ENCODE measurements at regions not wholly inside any gene's neighbourhood (a gene's known extent, or its start where the extent isn't known, plus 50 kb on each side); places are given as distances from the start of the nearest gene placed in this dataset.

DNA sequence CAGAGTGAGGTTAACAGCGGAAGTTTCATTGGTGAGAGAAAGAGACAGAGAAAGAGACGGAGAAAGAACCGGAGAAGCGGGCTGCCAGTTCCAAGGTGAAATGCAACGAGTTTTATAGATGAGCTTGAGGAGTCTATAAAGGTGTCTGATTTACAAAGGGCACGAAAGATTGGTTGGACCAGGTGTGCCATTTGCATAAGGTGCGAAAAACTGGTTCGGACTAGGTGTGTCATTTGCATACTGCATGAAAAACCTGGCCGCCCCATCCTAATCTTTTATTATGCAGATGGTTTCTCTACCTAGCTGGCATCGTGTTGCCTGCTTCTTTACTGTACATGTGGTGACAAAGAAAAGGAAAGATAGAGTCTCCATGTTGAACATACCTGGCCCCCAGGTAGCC is 253.8 kb upstream of the IGF1R start:
- intact Hi-C loops (cut with DNase I), result no loop called here
- DNase-seq (ENCODE audit: low spot score), result no peak

DNA sequence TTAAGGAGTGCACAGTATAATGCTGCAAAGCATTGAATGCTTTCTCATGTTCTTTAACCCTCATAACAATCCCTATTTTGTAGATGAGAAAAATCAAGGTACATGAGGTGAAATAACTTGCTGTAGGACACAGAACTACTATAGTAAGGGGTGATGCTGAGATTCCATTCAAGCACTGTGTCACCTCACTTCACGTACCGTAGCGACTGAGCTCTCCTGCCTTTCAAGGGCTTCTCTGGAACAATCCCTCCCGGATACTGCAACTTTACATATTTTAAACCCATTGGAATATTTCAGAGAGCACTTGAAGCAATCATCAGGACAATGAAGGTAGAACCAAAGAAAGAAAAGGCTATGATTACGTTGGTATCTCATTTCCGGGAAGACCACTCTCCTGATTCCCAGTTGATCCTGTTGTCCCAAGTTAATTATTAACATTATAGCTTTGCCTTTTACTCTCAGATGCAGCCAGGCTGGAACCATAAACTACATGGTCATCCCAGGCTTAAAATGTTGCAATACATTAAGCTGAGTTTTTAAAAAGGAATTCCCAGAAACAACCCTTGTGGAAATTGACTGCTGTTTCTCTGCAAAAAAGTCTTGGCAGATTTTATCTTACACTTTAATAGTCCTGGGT is 252.2 kb upstream of the IGF1R start:
- intact Hi-C loops (cut with DNase I), result no loop called here
- DNase-seq (ENCODE audit: low spot score), result no peak

DNA sequence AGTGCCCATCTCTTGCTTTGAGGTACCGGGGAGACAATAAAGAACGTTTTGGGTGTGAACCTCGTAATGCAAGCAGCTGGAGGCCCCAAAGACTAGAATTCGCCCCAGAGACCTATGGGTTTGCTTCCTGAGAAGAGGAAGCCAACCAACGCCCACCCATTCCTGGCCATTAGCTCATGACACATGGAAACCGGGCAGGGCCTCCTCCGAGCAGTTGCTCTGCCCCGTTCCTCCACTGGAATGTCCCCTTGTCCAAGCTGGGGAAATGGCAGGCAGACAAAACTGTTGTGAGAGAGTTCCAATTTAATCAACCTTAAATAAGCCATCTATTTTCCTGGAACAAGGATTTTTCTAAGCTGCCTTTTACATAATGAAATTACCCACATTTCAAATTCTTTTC is 250.9 kb upstream of the IGF1R start:
- DNase-seq (ENCODE audit: low spot score), result no peak
- intact Hi-C loops (cut with DNase I), result no loop called here

DNA sequence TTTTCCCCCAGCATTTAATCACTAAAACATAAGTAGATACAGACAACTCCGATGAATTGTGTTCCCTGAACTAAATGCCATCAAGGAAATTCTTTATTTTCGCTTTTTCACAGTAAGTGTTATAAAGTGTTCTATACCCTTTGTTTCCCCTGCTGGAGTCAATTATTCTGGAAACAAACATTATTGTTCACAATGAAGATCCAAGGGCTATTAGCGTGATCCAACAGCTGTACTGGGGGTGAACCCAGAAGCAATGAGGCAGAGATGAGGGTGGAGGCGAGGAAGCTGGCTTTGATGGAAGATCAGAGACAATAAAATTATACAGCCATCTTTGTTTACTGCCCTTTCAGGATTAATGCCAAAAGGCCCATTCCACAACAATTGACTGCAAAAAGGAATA is 250.3 kb upstream of the IGF1R start:
- intact Hi-C loops (cut with DNase I), result no loop called here
- no peak for DNase-seq (ENCODE audit: low spot score)

GRCh38 chr15:98398886-98399285 is 249.5 kb upstream of the IGF1R start:
- DNase-seq (ENCODE audit: low spot score), result no peak
- intact Hi-C loops (cut with DNase I), result no loop called here

DNA sequence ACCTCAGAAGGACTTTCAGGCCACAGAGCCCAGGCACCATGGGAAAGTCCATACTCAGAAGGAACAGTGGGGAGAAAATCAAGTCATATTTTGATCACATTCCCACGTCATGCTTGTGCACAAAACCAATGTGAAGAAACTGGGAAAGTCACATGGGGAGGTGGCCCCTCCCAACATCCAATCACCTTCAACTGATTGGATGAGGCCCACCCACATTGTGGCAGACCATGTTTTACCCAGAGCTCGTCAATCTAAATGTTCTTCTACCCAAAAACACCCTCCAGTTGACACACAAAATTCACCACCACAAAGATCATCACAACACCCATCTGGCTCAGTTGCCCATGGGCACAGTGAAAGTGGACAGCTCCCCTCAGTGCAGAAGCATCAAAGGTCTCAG is 248.2 kb upstream of the IGF1R start:
- intact Hi-C loops (cut with DNase I), result no loop called here
- no peak for DNase-seq (ENCODE audit: low spot score)

DNA sequence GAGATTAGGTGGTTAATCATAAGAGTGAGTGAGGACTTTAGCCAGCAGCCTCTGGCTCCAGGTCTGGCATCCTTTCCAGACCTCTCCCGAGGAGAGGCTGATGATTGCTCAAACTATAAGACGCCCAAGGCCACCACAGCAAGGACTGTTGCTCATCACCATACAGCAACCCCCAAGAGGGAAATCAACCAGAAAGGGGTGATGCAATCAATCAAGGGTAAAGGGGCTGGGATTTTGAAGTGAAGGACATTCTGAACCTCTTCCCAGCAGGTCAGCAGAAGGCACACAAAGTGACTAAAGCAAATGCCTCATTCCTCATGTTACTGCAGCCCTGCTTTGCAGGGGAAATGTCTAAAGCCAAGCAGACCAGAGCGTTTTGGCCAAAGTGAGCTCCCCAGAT is 247.3 kb upstream of the IGF1R start:
- intact Hi-C loops (cut with DNase I), result no loop called here
- no peak for DNase-seq (ENCODE audit: low spot score)

GRCh38 chr15:98402486-98402885 is 245.9 kb upstream of the IGF1R start:
- DNase-seq (ENCODE audit: low spot score), result no peak
- intact Hi-C loops (cut with DNase I), result no loop called here

GRCh38 chr15:98403169-98403568 is 245.2 kb upstream of the IGF1R start:
- DNase-seq (ENCODE audit: low spot score), result no peak
- intact Hi-C loops (cut with DNase I), result no loop called here

DNA sequence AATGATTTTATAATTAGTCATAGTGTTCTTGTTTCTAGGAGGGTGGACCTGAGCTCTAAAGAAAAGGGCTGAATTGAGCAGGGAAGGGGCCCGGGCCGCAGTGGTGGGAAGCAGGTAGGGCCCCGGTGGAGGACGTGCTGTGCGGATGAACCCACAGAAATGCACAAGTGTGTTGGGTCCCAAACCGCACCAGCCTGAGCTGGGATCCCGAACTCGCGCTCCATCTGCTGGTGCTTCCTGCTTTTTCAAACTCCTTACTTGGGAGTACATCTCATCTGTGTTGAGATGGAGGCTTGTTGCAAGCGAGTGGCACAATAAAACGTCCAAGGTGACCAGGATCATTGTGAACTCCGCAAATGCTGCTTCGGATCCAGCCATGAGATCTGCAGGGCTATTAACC is 244.8 kb upstream of the IGF1R start:
- intact Hi-C loops (cut with DNase I), result no loop called here
- no peak for DNase-seq (ENCODE audit: low spot score)

DNA sequence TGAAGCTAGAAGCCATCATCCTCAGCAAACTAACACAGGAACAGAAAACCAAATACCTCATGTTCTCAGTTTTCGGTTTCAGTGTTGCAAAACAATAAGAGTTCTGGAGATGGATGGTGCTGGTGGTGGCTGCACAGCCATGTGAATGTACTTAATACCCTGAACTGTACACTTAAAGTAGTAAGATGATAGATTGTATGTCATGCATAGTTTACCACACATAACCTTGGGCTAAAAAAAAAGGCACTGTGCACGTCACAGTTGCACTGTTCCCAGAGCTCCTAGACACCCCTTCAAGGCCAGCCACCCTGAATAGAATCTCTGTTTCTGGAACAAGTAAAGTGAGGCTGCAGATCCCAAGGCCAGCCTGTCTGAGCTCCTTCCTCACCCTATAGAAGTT is 243.3 kb upstream of the IGF1R start:
- intact Hi-C loops (cut with DNase I), result no loop called here

DNA sequence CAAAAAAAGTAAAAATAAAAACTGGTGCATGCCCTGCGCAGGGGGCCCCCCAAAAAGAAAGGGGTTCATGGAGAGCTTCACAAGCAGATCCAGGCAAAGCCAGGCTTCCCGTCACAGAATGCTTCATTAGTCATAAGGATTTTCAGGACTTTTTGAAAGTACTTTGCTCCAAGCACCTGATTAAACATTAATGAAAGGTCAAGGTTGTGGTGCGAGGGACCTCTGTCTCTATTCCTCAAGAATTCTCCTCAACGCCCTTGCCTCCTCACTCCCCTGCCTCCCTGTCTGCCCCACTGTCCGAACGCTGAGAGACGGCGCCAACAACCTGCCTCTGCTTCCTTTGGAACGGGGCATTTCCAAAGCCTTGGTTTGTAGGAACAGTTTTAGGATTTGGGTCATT is 240.1 kb upstream of the IGF1R start:
- no peak for DNase-seq (ENCODE audit: low spot score)
- intact Hi-C loops (cut with DNase I), result no loop called here

More for the DNA sequence above, 243.3 kb upstream of the IGF1R start:
- no peak for DNase-seq (ENCODE audit: low spot score)

DNA sequence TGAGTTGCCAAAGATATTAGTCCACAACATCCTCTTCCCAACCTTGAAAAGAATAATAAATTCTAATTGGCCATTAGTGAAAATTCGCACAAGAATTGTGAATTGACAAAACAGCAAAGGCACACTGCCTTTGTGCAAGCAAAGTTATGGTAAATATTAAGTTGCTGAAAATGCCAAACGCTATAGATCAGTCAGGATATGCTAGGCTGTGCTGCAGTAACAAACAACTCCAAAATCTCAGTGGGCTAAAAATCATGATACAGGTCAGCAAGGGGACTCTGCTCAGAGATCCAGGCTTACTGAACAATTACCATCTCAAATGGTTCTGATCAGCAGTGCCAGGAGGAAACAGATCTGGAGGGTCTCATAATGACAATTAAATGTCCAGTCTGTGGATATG is 238.0 kb upstream of the IGF1R start:
- no peak for DNase-seq (ENCODE audit: low spot score)
- intact Hi-C loops (cut with DNase I), result no loop called here

GRCh38 chr15:98412852-98413251 is 235.5 kb upstream of the IGF1R start:
- no peak for DNase-seq (ENCODE audit: low spot score)
- intact Hi-C loops (cut with DNase I), result no loop called here

DNA sequence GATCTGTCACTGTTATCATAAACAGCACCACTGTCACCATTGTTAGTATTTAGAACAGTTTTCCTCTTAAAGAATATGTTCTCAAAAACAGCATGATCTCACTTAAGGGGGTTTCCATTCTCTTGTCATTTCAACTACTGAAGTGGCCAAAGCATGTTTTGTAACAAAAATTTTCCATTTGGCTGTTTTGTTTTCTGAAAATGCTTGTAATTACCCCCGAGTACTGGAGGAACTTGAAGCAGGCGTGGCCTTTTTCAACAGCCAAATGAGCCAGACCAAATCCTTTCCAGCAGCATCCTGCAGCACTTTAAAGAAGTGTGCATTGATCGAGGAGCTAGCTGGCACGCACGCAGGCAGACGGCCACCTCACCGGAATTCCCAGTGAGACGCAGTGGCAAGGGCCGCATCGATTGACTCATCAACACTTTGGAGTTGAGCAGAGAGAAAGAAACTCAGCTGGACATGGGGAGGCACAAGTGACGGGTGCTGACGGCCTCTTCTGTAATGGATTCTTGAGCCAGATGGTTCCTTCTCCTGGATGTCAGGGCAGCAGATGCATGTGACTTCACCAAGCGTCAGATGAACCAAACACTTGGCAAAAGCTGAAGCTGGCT is 234.3 kb upstream of the IGF1R start:
- intact Hi-C loops (cut with DNase I), result no loop called here
- no peak for DNase-seq (ENCODE audit: low spot score)

DNA sequence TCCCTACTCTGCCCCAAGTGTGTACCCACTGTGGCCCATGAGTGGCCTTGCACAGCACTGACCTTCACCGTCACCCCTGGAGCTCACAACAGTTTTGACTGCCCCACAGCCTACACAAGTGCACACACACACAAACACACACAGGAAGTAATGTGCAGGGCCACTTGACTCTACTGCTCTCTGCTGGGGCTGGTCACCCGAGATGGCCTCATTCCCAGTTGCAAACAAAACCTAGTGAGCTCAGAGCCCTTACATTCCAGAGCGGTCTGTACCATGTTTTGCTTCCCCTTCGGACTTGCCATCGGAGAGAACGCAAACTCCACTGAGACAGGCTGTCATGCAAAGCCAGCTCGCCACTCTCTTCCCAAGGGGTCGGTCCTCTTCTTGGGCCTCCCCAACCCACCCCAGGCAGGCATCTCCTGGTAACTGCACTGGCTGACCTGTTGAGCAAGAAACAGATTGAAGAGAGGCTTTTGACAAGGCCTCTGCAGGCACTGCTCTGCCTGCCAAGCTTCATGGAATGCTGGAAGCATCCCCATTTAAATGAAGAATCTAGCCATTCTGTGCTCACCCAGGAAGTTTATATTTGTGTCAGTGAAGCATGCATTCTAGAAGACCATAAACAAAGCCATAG is 232.0 kb upstream of the IGF1R start:
- no peak for DNase-seq (ENCODE audit: low spot score)
- intact Hi-C loops (cut with DNase I), result no loop called here

GRCh38 chr15:98417346-98417745 is 231.0 kb upstream of the IGF1R start:
- no peak for DNase-seq (ENCODE audit: low spot score)
- intact Hi-C loops (cut with DNase I), result no loop called here

- DNase-seq (ENCODE audit: low spot score), result no peak
- intact Hi-C loops (cut with DNase I), result no loop called here
Measured at GRCh38 chr15:98418122-98418521, 230.2 kb upstream of the IGF1R start.

GRCh38 chr15:98419173-98419780 is 229.1 kb upstream of the IGF1R start:
- intact Hi-C loops (cut with DNase I), result no loop called here
- no peak for DNase-seq (ENCODE audit: low spot score)

DNA sequence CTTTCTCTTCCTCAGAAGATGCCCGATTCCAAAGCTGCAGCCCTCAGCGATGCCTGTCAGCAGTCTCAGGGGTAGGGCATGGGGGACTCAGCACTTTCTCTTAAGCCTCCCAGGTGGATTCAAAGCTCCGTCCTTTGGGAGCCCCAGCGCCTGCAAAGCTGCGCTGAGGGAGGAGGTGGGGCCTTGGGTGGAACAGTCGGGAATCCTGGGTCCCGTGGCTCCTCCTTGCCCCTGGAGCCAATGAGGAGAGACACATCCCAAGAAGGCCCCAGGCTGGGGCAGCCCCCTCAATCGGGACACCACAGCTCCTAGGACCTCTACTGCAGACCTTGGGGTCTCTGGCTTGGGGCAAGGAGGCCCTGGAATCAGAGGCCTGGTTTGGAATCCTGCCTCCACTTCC is 227.5 kb upstream of the IGF1R start:
- no peak for DNase-seq (ENCODE audit: low spot score)
- intact Hi-C loops (cut with DNase I), result no loop called here

Data from cardiac septum (tissue), 1 donor.